ENCODE measurements at regions not wholly inside any gene's neighbourhood (a gene's known extent, or its start where the extent isn't known, plus 50 kb on each side); places are given as distances from the start of the nearest gene placed in this dataset.

DNA sequence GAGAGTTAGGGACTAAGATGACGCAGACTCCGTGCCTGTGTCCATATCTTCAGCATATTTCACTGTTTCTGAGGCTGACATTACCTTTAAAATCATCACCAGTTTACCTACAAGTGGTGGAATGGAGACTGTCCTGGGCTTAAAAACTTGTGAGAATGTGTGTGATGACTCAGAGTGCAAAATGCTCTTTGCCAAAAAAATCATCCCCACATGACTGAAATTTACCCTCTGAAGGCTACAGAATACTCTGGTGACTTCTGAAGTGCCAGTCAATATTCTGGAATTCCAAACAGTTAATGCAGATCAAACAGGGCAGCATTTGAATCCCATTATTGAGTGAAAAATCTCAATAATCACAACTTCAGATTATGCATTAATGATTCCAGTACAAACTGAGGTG, 901.4 kb downstream of the EFNB2 start:
- TF ChIP-seq ZNF16 (tag by site-specific recombination; IDR thresholded peaks at IDR 0.05; ENCODE audit: low read depth), result no peak
- TF ChIP-seq, protein P1, sequence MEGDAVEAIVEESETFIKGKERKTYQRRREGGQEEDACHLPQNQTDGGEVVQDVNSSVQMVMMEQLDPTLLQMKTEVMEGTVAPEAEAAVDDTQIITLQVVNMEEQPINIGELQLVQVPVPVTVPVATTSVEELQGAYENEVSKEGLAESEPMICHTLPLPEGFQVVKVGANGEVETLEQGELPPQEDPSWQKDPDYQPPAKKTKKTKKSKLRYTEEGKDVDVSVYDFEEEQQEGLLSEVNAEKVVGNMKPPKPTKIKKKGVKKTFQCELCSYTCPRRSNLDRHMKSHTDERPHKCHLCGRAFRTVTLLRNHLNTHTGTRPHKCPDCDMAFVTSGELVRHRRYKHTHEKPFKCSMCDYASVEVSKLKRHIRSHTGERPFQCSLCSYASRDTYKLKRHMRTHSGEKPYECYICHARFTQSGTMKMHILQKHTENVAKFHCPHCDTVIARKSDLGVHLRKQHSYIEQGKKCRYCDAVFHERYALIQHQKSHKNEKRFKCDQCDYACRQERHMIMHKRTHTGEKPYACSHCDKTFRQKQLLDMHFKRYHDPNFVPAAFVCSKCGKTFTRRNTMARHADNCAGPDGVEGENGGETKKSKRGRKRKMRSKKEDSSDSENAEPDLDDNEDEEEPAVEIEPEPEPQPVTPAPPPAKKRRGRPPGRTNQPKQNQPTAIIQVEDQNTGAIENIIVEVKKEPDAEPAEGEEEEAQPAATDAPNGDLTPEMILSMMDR (tag by site-specific recombination; IDR thresholded peaks at IDR 0.05), result no peak
- no peak for TF ChIP-seq ZNF707 (tag by site-specific recombination; IDR thresholded peaks at IDR 0.05)
- TF ChIP-seq ZNF302 (tag by site-specific recombination; IDR thresholded peaks at IDR 0.05; ENCODE audit: low read depth), result no peak
- no peak for TF ChIP-seq ZNF114 (tag by site-specific recombination; IDR thresholded peaks at IDR 0.05)
